ENCODE measurements at regions not wholly inside any gene's neighbourhood (a gene's known extent, or its start where the extent isn't known, plus 50 kb on each side); places are given as distances from the start of the nearest gene placed in this dataset.
"Not testable (repeated sequence)": the region's sequence is repeated elsewhere in the genome, so short reads cannot be mapped to it uniquely, and the experiment has no call there.

DNA sequence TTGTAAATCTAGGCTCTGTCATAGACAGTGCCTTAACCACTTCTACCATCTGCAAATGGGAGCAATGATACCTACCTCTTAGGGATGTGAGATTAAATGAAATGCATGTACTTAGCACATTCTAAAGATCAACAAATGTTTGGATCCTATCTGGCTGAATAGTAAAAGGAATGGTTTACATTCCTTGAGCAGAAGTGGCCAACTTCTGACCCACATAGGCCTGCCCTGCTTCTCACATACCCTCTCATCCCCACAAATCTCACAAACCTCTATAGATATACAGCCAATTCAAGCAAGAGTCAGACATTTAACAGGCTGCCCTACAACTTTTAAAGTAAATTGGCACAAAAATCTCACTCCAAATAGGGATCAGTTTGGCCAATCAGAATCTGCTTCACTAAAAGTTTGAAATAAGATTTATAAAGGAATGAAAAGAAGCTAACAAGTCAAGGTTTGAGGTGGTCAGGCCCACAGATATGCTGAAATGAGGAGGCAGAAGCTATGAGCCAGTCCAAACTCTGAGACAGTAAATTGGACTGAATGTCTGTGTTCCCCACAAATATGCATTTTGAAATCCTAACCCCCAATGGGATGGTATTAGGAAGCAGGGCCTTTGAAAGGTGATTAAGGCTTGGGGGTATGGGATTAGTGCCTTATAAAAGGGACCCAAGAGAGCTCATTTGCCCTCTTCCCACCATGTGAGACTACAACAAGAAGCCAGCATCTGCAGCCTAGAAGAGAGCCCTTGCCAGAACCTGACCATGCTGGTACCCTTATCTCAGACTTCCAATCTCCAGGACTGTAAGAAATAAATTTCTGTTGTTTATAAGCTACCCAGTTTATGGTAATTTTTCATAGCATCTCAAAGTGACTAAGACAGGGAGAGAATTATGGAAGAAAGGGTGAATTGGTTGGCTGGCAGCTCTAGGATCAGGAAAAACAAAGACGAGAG is 227.8 kb upstream of the RBMS1 start:
- DNase-seq (ENCODE audit: low read depth in 2 of 3, low spot score in 1 of 3), result no peak

DNA sequence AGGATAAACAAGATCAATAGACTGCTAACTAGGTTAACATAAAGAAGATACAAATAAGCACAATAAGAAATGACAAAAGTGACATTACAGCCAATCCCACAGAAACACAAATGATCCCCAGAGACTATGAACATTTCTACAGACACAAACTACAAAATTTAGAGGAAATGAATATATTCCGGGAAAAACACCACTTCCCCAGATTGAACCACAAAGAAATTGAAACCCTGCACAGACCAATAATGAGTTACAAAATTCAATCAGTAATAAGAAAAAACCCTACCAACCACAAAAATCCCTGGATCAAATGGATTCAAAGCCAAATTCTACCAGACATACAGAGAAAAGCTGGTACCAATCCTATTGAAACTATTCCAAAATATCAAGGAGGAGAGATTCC is 232.4 kb upstream of the RBMS1 start:
- no peak for DNase-seq (ENCODE audit: low read depth in 2 of 3, low spot score in 1 of 3)

DNA sequence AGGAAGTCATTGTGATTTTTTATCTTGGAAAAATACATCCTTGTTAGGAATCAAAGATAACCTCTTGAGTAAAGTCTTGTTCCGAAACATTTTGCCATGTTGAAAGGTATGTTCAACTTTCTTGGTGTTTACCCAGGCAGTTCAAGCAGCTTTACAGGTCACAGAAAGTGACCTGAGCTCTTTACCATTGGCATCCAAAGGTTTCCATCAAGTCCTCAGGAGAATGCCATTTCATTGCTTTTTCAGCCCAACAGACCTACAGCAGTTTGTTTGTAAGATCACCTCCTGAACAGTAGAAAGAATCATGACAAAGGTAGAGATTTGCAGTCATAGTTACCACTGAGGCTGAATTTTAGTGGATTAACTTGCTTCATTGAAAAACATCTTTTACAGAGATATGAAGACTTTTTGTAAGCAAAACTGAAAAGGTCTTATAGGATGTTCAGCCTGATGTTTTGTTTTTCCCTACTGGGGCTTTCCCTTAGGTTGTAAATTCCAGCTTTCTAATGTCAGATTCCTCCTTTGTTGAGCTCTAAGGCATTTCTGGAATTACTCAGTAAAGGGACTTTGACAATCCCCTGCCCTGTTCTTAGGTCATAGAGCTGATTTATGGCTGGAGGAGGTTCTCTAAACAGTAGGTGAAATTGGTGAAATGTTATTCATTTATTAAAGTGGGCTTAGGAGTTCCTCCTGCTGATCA is 236.8 kb upstream of the RBMS1 start:
- DNase-seq (ENCODE audit: low read depth in 2 of 3, low spot score in 1 of 3), result no peak

DNA sequence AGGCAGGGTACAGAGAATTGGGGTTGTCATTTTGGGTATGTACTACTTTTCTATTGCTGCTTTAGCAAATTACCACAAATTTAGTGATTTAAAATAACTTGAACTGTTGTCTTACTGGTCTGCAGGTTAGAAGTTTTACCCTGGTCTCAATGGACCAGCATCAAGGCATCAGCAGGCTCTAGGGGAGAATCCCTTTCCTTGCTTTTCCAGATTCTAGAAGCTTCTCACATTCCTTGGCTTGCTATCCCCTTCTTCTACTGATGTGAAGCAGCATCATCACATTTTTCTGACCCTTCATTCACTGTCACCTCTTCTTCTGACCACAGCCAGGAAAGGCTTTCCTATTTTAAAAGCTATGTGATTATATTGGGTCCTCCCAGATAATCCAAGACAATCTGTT is 237.8 kb upstream of the RBMS1 start:
- DNase-seq (ENCODE audit: low read depth in 2 of 3, low spot score in 1 of 3), result no peak

DNA sequence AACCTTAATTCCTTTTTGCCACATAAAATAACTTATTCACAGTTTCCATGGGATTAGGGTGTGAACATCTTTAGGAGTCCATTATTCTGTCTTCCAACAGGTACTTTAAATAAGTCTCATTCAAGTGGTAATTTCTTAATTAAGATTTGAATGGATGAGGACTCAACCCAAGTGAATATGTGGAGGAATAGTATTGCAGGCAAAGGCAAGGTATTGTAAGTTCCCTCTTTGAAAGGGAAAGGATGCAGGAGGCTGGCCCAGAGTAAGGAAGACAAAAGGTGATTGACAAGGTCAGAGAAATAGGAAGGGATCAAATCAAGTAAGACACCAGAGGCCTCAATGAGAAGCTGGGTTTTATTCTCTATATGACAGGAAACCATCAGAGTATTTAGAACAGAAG is 238.2 kb upstream of the RBMS1 start:
- DNase-seq (ENCODE audit: low read depth in 2 of 3, low spot score in 1 of 3), result no peak

DNA sequence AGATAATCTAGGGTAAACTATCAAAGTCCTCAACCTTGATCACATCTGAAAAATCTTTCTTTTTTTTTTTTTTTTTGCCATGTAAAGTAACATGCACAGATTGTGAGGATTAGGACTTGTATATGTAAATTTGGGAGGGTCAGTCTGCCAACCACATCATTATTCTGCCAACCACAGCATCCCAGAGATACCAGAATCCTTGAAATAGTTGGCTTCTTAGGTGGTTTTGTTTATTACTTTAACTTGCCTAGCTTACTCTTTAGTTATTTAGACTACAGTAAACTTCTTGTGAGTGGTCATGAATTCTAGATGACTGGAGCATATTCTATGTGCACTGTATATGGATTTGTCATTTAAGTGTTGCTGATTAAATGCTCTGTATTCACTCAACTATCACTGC is 242.1 kb upstream of the RBMS1 start:
- no peak for DNase-seq (ENCODE audit: low read depth in 2 of 3, low spot score in 1 of 3)

DNA sequence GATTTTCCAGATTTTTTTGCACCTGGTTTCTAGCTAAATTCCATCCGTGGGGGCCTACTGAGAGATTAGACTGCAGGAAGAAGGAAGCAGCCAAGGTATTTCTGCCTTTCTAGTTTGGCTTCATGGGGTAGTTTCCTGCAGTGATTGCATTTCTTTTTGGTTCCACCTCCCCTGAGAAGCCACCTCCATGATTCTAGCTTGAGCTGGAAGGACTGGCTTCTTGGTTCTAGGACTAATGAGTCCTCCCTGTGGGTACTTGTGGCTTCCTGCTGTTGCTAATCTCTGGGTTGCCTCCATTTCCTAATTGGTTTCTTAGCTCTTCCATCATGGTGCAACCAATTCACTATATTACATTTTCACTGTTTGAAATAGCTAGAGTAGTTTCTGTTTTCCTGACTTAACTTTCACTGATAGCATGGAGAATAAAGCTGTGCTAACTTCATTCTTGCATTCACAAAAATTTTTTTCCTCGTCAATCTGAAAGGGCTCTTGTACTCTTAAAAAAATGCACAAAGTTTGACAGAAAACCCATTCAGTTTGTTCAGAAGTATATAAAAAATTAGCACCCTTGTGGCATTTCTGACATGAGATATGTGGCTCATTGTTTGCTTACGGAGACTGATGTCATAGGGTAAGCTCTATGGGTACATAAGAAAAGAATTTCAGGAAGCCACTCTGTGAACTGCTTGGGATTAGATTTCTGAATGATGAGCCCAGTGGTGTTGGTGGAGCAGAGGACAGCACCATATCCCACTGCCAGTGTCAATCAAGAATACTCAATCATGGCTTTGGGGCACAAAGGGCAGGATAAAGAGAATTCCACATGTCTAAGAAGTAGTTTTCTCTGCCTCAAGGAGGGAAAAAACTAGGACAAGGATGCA is 242.8 kb upstream of the RBMS1 start:
- DNase-seq (ENCODE audit: low read depth in 2 of 3, low spot score in 1 of 3), result no peak

DNA sequence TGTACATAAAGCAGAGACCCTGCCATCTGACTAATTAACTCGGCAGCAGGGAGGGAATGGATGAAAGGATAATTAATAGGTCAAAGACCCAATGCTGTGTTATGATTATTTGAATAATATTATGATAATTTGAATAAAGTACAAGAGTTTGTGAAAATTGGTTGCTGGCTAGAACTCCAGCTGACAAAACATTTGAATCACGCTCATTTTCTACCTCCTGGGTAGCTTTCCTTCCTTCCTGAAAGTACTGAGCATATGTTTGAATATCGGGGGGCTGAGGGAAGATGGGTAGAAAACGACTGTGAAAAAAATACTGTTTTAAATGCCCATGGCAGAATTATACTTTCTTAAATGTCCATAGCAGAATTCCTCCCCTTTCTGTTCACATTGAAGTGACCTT is 243.6 kb upstream of the RBMS1 start:
- no peak for DNase-seq (ENCODE audit: low read depth in 2 of 3, low spot score in 1 of 3)

DNA sequence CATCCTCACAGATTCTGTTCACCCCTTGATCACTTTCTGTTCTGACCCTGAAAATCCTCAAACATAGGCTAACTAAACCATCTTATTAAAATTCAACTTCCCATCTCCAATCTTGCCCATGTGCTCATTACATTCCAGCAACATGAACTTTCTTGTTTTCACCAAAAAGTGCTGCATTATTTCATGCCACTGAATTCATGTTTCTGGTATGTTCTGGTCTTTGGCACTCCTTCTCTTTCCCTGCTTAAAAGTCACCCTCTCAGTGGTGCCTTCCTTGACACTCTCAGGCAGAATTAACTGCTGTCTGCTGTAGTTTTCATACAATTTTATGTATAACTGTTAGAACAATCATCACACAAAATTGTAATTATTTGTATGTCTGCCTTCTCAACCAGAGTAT is 247.7 kb upstream of the RBMS1 start:
- no peak for DNase-seq (ENCODE audit: low read depth in 2 of 3, low spot score in 1 of 3)

DNA sequence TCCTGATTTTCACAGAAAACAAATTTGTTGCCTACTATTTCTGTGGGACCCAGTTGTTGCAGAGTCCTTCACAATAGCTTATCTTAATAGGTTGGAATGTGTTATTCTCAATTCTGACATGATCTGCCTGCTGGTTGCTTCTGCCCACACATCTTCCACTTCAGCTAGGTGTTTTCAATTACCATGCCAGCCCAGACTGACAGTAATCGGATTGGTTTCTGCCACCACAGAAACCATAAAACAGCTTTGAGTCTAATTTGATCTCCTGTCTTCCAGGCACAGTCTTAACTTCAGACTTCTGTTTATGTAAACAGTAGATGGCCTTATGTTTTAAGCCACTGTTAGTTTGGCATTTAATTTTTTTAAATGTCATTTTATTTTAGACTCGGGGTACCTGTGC is 248.2 kb upstream of the RBMS1 start:
- DNase-seq (ENCODE audit: low read depth in 2 of 3, low spot score in 1 of 3), result no peak

DNA sequence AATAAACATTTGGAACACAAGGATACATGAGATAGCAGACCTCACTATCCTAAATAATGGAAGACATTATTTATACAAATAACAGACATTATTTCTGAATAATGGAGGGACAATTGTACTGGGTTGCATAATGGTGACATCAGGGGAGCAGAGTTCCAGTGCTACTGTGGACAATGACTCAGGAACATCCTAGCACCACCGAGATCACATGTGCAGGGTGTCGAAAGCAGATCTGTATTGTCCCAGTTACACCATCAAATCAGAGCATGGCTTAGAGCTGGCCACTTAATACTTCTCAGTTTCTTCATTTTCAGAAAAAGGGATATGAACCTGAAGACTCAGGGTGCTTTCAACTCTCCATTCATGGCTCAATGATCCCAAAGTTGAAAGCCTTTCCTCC is 249.1 kb upstream of the RBMS1 start:
- no peak for DNase-seq (ENCODE audit: low read depth in 2 of 3, low spot score in 1 of 3)

DNA sequence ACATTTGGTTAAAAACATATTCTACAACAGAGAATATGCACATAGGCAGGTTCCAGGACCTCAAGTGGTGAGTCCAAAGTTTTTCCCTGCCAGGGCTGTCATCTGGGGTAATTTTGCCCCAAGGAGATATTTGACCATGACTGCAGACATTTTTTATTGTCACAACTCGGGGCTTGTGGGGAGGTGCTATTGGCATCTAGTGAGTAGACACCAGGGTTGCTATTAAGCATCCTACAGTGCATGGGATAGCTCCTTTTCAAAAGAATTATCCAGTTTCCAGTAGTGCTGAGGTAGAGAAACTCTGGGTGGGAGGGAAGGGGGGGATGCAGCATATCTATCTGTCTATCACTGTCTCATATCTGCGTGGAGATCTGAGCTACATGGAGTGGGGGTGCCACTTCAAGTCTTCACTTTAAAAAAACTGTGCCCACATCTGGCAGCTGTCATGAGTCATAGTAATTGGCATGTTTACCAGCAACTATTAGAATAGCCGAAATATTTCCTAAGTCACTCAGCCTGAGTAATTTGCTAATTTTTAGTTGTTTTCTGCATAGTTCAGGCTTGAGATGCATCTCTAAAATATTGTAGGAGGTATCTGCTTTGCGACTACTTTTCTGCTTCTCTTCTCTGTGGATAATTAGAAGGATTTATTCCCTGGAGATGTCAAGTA is 254.0 kb upstream of the RBMS1 start:
- no peak for DNase-seq (ENCODE audit: low read depth in 2 of 3, low spot score in 1 of 3)

DNA sequence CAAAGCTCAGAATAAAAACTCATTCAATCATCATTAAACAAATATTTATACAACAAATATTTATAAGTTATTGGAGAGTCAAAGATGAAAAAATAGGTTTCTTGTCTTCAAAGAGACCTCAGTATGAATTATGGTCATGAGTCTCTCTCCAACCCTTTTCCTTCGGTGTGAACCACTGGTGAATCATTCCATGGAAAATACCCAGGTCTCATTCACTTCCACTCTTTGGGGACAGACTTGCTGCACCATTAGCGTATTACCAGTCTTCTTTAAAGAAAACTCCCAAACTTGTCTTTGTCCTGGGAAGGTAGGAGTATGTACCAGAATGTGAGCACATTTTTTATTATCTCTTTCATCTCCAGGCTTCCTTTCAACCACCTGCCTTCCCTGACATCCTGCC is 257.4 kb upstream of the RBMS1 start:
- DNase-seq (ENCODE audit: low read depth in 2 of 3, low spot score in 1 of 3), result no peak

DNA sequence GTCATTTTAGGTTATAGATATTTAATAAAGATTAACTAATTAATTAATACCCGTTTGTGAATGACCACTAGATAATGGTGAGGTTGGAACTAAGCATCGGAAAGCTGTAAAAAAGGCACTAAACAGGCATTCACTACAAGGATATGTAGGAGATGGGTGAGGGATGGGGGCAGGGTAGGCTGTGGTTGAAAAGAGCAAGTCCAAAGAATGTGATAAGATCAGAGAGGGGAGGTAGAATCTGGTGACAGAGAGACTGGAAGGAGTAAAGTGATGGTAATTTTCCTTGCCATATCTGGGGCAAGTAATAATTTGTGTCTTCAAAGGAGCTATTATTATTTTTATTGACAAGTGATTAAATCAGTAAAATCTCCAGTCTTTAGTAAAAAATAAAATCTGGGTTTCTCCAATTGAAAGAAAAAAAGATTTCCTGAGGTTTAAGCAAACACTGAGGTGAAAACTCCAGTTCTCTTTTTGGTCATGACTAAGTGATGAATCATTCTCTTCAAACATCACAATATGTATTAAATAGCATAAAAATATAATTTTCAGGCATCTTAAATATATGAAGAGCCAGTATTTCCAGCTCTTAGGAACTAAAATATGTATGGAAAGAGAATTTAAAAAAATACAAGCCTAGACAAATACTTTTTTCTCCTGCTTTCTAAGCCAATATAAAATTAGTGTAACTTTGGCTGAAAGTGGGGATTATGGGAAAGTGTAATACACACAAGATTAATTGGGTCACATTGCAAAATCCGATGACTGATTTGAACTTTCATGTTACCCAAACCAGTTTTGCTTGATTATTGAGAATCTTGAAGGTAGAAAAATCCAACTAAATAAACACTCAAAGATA is 259.1 kb upstream of the RBMS1 start:
- DNase-seq (ENCODE audit: low read depth in 2 of 3, low spot score in 1 of 3), result peak in 1 of 3 donors; percentile 4

DNA sequence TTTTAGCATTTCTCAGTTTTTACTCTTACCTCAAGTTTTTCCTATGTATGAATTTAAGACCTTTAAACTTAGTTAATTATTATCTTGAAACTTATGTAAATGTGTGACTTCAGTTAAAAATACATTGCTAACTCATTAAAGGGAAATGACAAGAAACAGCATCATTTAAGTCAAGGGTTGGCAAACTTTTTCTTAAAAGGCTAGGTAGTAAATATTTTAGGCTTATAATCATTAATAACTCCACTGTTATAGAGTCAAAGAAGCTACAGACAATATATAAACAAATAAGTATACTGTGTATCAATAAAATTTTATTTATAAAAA is 259.7 kb upstream of the RBMS1 start:
- DNase-seq (ENCODE audit: low read depth in 2 of 3, low spot score in 1 of 3), result no peak

DNA sequence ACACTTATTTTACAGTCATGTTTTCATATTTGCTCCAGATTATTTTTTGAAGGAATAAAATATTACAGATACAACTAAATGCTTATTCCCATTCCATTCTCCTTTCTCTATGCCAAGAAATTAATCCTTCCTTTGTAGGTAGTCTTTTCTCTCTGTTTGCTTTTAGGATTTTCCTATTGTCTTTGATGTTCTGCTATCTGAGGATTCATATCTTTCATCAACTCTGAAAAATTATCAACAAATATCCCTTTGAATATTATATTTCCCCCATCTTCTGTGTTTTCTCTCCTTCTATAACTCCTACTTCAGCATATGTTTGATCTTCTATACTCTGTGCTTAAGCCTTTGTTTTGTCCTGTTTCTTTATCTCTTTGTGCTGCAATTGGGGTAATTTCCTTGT is 260.4 kb upstream of the RBMS1 start:
- DNase-seq (ENCODE audit: low read depth in 2 of 3, low spot score in 1 of 3), result no peak

DNA sequence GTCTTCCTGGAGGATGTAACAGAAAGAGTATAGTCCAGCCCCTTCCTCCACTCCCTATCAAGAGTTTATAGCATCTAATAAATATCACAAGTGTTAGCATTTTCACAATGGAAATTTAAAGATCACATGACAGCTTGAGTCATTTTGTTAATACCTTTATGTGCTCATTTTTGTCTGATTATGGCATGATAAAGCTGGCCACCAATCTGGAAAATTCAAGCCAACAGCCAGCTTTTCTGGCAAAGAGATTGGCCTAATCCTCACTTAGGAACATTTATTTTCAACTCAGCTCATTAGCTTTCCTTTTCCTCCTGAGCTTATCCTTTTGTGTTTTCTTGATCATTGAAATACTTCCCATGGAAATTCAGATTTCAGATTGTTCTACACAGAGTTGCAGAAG is 262.9 kb upstream of the RBMS1 start:
- DNase-seq (ENCODE audit: low read depth in 2 of 3, low spot score in 1 of 3), result no peak

DNA sequence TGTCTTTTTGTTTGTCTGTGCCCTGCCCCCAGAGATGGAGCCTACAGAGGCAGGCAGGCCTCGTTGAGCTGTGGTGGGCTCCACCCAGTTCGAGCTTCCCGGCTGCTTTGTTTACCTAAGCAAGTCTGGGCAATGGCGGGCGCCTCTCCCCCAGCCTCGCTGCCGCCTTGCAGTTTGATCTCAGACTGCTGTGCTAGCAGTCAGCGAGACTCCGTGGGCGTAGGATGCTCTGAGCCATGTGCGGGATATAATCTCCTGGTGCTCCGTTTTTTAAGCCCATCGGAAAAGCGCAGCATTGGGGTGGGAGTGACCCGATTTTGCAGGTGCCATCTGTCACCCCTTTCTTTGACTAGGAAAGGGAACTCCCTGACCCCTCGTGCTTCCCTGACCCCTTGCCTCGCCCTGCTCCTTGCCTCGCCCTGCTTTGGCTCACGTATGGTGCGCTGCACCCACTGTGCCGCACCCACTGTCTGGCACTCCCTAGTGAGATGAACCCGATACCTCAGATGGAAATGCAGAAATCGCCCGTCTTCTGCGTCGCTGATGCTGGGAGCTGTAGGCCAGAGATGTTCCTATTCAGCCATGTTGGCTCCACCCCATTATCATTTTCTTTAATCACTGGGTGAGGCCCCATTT is 269.0 kb upstream of the RBMS1 start:
- DNase-seq (ENCODE audit: low read depth in 2 of 3, low spot score in 1 of 3), result not testable (repeated sequence)

DNA sequence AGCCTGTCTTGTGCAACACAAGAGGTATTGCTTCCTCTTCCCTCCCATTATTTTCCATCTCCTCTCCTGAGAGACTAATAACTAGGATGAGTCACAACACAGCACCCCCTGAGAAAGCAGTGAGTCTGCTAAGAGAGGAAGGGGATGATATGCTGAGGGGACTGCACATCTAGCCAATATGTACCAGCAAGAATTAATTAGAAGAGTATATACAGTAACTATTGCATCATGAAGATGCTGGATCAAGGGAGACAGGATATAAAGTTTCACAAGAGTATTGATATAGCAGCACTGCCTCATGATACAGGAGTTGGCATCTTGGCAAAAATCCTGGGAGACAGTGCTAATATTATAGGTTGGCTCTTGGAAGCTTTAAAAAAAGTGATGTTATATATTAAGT is 289.9 kb upstream of the RBMS1 start:
- no peak for DNase-seq (ENCODE audit: low read depth in 2 of 3, low spot score in 1 of 3)

DNA sequence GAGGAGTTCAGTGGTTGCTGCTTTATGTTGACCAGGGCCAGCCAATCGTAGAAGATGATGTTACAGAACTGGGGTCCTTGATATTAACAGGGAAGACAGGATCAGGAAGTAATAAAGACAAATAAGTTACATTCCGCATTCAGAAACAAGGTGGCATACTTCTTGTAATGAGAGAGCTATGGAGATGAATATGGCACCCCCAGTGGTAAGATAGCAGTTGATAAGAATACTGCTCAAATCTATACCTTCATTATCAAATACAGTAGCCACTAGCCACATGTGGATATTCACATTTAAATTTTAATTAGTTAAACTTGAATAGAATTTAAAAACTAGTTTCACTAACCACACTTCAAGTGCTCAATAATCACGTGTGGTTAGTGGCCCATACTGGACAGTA is 290.4 kb upstream of the RBMS1 start:
- DNase-seq (ENCODE audit: low read depth in 2 of 3, low spot score in 1 of 3), result no peak
